A673 (cell line): ENCODE measurements at regions not wholly inside any gene's neighbourhood (a gene's known extent, or its start where the extent isn't known, plus 50 kb on each side); places are given as distances from the start of the nearest gene placed in this dataset.
A peak's percentile ranks its signal among the peaks of the same experiment; 100 is the strongest.

Experiments used
- BruUV-seq: library from RNA; stranded (reverse); fragments of 400-500 nt; replicated peaks from 2 replicates; lab custom pipeline; 2021; lab: Mats Ljungman, UMichigan
- CTCF ChIA-PET: fragments of 300-600 bp; sonication (Branson Sonifier 250); formaldehyde crosslinking; loops from one replicate; lab custom pipeline; 2022; ENCODE audit warnings: antibody characterized with exemption; lab: Charles Lee
- POLR2A ChIA-PET: fragments of 300-600 bp; sonication (Branson Sonifier 250); formaldehyde crosslinking; loops from one replicate; lab custom pipeline; 2022; ENCODE audit warnings: antibody characterized with exemption; ENCODE audit not compliant: low non-redundant PET; lab: Charles Lee
- DNase-seq: peaks from one replicate; pipeline ENCODE4 v3.0.0-alpha.2; 2015; ENCODE audit warnings: low spot score
- H3K27ac ChIP-seq: fragments of 200-600 bp; sonication (generic); 2 replicates; pipeline ENCODE4 v1.5.1; 2016; ENCODE audit warnings: mixed run types, low read depth, mild to moderate bottlenecking, mixed read lengths, antibody characterized with exemption, low read length; ENCODE audit not compliant: poor library complexity, severe bottlenecking
- H3K27me3 ChIP-seq: fragments of 200-600 bp; sonication (generic); replicated peaks from 2 replicates; pipeline ENCODE4 v1.6.1; 2017; ENCODE audit warnings: mixed run types, low read depth, mild to moderate bottlenecking, mixed read lengths, antibody characterized with exemption, low read length; ENCODE audit not compliant: insufficient read depth, poor library complexity
- H3K36me3 ChIP-seq: fragments of 200-600 bp; sonication (generic); 2 replicates; pipeline ENCODE4 v1.6.1; 2016; ENCODE audit warnings: mixed run types, mild to moderate bottlenecking, mixed read lengths, antibody characterized with exemption, low read length; ENCODE audit not compliant: insufficient read depth, poor library complexity, severe bottlenecking
- H3K4me1 ChIP-seq: fragments of 200-600 bp; sonication (generic); 2 replicates; pipeline ENCODE4 v1.6.1; 2017; ENCODE audit warnings: mixed run types, mild to moderate bottlenecking, mixed read lengths, antibody characterized with exemption, low read length; ENCODE audit not compliant: insufficient read depth, poor library complexity, severe bottlenecking
- H3K4me3 ChIP-seq: fragments of 200-600 bp; sonication (generic); 2 replicates; pipeline ENCODE4 v1.5.1; 2016; ENCODE audit warnings: low read depth, mixed run types, mild to moderate bottlenecking, mixed read lengths, low read length; ENCODE audit not compliant: poor library complexity, severe bottlenecking
- H3K9me3 ChIP-seq: fragments of 200-600 bp; sonication (generic); 2 replicates; pipeline ENCODE4 v1.6.1; 2016; ENCODE audit warnings: mixed run types, low read depth, mild to moderate bottlenecking, mixed read lengths, antibody characterized with exemption, low read length; ENCODE audit not compliant: poor library complexity, severe bottlenecking
- EZH2 ChIP-seq: fragments of 200-600 bp; sonication (generic); IDR thresholded peaks from 2 replicates; pipeline ENCODE4 v1.6.1; 2017; ENCODE audit warnings: borderline replicate concordance, low read depth, mild to moderate bottlenecking, mixed read lengths, antibody characterized with exemption, low read length; ENCODE audit not compliant: poor library complexity, severe bottlenecking
- intact Hi-C: fragments of 100-400 bp; cut with micrococcal nuclease; formaldehyde crosslinking; loops from one replicate; pipeline ENCODE4 v1.10.0; 2022; ENCODE audit not compliant: unreplicated experiment
- TF ChIP-seq, protein P1 (sequence below): fragments of 300-800, 200-600 bp; sonication (generic); conservative IDR thresholded peaks from 2 replicates; pipeline ENCODE4 v1.5.1; 2017; ENCODE audit warnings: low read depth, mild to moderate bottlenecking, antibody characterized with exemption, low read length, moderate library complexity, mixed read lengths

- no peak for DNase-seq
- no peaks in the 10 kb centered on the region for H3K4me1 ChIP-seq
- no peaks in the 10 kb centered on the region for H3K27me3 ChIP-seq
- no peak overlapping the region for H3K4me3 ChIP-seq
- ChIA-PET CTCF (no interaction called here), POLR2A (no interaction called here)
- BruUV-seq, result no TSS peak
- TF ChIP-seq, protein P1, sequence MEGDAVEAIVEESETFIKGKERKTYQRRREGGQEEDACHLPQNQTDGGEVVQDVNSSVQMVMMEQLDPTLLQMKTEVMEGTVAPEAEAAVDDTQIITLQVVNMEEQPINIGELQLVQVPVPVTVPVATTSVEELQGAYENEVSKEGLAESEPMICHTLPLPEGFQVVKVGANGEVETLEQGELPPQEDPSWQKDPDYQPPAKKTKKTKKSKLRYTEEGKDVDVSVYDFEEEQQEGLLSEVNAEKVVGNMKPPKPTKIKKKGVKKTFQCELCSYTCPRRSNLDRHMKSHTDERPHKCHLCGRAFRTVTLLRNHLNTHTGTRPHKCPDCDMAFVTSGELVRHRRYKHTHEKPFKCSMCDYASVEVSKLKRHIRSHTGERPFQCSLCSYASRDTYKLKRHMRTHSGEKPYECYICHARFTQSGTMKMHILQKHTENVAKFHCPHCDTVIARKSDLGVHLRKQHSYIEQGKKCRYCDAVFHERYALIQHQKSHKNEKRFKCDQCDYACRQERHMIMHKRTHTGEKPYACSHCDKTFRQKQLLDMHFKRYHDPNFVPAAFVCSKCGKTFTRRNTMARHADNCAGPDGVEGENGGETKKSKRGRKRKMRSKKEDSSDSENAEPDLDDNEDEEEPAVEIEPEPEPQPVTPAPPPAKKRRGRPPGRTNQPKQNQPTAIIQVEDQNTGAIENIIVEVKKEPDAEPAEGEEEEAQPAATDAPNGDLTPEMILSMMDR, result no peak
- TF ChIP-seq EZH2, result no peak
- intact Hi-C loops, result no loop called here
- H3K36me3 ChIP-seq, result no peaks in the 10 kb centered on the region
- H3K9me3 ChIP-seq, result no peaks in the 10 kb centered on the region
- no peak overlapping the region for H3K27ac ChIP-seq
Measured at GRCh38 chr7:108697254-108697653, 127.6 kb downstream of the DNAJB9 start.

DNA sequence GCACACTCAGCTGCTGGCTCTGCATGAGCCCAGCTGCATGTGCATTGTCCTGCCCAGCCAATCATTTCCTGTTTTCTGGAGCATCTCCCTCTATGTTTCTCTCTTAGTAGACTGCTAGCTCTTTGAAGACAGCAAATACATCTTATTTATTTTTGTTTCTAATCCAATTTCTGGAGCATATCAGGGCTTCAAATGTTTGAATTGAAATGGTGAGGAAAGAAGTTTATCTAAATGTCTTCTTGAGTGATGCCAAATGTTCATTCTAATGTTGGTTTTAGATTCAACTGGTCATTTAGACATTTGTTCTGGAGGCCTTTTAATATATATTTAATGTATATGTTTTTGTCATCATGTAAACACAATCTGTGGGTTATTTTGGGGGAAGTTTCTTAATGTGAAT lies 141.9 kb downstream of the DNAJB9 start:
- Histone ChIP-seq H3K9me3 (no peaks in the 10 kb centered on the region), H3K27me3 (no peaks in the 10 kb centered on the region), H3K27ac (no peak overlapping the region), H3K4me3 (no peak overlapping the region), H3K4me1 (no peaks in the 10 kb centered on the region), H3K36me3 (no peaks in the 10 kb centered on the region)
- TF ChIP-seq, protein P1, result no peak
- TF ChIP-seq EZH2, result no peak
- CTCF ChIA-PET, result no interaction called here
- POLR2A ChIA-PET, result no interaction called here
- intact Hi-C loops, result no loop called here
- peak; percentile 44 for DNase-seq
- no TSS peak for BruUV-seq

DNA sequence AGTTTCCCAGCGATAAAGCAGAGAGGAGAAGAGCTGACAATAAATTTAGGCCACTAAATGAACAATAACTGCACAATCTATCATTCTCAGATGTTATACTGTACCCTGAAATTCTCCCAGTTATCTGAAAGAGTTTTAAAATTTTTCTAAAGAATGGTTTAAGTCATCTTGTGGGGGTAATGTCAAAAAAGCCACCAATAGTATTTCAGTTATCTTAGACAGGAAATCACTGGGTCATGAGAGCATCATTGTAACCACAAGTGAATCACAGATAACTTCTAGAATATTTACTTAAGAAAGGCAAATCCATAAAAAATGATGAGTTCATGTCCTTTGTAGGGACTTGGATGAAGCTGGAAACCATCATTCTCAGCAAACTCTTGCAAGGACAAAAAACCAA lies 147.1 kb downstream of the DNAJB9 start:
- no peak for DNase-seq
- no peaks in the 10 kb centered on the region for H3K27me3 ChIP-seq
- no peak overlapping the region for H3K27ac ChIP-seq
- H3K36me3 ChIP-seq, result no peaks in the 10 kb centered on the region
- H3K4me3 ChIP-seq, result no peak overlapping the region
- ChIA-PET POLR2A (no interaction called here), CTCF (no interaction called here)
- intact Hi-C loops, result no loop called here
- no TSS peak for BruUV-seq
- no peak for TF ChIP-seq EZH2
- TF ChIP-seq, protein P1, result no peak
- H3K4me1 ChIP-seq, result no peaks in the 10 kb centered on the region
- no peaks in the 10 kb centered on the region for H3K9me3 ChIP-seq
